Left renal cortex interstitium (tissue), 4 donors: ENCODE measurements at regions not wholly inside any gene's neighbourhood (a gene's known extent, or its start where the extent isn't known, plus 50 kb on each side); places are given as distances from the start of the nearest gene placed in this dataset.
"Not testable (repeated sequence)": the region's sequence is repeated elsewhere in the genome, so short reads cannot be mapped to it uniquely, and the experiment has no call there.

Source experiments
- DNase-seq, 4 donors: peaks; one replicate each; pipeline ENCODE4 v3.0.0-alpha.2; 2013; ENCODE audit warnings: low read depth in 4 of 4, low spot score in 2 of 4, missing footprints in 1 of 4

DNA sequence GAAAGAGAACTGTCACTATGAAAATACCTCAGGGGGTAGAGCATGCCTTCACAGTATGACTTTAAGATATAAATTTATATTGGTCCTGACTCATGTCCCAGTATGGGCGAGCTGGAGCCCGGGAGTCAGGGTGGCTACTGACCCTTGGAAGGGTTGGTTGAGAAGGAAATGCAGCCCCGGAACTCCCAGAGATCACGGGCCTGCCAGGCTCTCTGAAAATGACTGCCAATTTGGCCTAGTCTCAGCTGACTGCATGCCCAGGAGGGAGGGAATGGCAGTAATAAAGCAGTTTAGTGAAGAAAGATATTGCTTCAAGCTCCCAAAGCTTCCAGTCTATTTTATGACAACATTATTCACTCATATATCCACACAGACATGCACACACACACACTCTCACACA is 299.0 kb downstream of the NR2F2 start:
- no peak for DNase-seq

DNA sequence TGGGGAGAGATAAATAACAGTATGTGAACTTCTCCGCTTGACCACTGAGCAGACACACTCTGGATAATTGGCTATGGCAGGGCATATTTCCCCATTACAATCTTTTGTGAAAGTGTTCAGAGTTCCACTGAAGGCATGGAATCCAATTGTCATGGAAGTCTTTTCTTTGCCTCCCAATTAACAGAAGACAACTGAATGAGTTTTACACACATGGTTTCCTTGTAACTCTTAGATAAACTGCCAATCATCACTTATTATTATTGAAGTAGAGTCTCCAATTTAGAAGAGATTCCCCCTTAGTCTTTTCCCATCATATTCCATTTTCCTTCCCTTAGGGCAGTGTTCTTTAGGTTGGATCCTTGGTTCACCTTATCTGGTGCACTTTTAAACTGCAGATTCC is 308.3 kb downstream of the NR2F2 start:
- no peak for DNase-seq

DNA sequence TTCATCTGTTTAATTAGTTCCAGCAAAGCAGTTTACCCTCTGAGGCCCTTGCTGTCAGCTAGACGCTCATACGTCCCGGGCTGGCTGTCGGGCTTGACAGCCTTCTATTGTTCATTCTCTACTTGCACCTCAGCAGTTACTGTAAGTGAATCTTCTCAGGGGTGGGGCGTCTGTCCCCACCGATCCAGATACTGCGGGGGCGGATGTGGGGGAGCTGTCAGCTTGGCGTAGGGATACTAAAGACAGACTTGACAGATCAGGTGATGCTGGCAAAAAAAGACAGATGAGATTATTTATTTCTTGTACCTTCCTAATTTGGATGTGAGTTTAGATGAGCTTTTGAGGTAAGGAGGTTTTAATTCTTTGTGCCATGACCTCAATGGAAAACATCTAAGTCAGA is 315.3 kb downstream of the NR2F2 start:
- no peak for DNase-seq

DNA sequence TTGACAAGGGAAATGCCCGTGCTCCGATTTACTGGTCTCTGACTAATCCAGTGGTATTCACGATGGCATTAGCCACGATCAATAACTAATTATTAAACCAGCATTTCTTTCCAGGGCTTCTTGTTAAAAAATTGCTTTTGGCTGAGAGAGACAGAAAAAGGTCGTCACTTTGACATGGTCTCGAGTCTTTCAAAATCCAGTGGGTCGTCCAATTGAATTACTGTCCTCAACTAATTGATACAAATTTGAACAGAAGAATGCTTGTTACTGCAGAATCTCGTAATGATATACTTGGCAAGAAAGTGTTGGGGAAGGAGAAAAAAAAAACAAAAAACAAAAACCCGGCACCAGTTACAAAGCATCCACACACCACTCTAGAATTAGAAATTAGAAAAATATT is 318.4 kb downstream of the NR2F2 start:
- DNase-seq, result no peak

DNA sequence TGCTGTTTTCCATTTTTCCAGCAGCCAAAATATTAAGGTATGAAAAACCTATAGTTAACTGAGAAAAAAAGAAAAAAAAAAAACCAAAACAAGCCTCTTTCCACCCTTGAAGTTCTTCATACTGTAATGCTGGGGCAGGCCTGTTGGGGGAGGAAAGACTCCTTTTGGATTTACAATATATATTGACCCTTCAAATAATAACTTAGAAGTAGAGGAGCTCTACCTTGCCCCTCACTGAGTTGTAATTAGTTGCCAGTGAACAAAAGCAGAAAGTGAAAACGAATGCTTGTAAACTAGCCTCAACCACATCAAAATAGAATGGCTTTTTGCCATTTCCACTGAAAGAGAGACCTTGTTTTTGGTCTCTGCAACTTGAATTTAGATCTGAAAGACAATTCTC is 326.6 kb downstream of the NR2F2 start:
- no peak for DNase-seq

DNA sequence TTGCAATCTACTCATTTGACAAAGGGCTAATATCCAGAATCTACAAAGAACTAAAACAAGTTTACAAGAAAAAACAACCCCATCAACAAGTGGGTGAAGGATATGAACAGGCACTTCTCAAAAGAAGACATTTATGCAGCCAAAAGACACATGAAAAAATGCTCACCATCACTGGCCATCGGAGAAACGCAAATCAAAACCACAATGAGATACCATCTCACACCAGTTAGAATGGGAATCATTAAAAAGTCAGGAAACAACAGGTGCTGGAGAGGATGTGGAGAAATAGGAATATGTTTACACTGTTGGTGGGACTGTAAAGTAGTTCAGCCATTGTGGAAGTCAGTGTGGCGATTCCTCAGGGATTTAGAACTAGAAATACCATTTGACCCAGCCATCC is 336.5 kb downstream of the NR2F2 start:
- not testable (repeated sequence) for DNase-seq

DNA sequence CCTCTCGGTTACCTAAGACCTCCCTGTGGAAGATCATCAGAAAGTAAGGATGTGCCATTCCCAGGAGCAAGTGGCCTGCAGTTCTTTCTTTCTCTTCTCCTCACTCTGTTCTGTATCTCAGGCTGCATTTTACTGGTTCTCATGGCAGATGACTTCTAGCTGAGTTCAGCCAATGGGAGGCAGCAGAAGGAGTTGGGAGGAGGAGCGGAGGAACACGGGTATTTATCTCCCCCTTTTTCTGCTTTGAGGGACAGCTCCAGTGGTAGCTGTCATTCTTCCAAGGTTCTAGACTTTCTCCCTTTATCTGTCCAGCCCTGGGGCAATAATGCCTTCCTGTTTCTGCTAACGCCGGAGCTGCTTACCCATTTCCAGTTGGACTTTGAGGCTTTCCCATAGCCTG is 339.9 kb downstream of the NR2F2 start:
- no peak for DNase-seq

DNA sequence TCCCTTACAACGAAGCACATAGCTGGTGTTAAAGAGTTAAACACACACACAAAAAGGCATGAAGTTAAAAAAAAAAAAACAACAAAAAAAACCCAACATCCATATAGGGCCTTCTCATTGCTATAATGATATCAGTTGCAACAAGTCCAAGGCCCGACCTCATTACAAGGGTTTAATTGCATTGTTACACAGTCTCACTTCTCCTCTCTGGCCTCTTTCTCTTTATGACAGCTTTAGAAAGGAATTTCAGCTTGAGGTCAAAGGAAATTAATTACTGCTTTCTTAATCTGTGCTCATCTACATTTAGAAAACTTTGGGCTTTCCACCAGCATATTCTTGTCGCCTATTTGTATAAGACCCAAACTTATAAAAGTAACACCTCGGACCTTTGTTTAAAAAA is 342.1 kb downstream of the NR2F2 start:
- DNase-seq, result no peak

DNA sequence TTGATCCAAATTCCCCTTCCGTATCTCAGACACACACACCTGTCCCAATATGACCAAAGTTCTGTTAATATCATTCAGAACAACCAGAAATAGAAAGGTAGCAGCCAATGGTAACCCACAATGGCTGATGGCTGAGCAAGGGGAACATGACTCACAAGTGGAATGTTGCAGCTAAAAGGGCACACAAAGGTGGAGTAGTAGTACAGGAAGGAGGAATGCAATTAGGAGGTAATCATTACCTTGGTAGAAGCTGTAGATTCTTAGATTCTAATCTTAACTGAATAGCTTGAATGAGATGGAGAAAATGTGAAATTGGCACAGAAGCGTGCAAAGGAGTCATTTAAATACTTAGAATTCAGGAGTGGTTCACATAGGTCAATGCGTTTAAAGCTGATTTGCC is 347.9 kb downstream of the NR2F2 start:
- no peak for DNase-seq

DNA sequence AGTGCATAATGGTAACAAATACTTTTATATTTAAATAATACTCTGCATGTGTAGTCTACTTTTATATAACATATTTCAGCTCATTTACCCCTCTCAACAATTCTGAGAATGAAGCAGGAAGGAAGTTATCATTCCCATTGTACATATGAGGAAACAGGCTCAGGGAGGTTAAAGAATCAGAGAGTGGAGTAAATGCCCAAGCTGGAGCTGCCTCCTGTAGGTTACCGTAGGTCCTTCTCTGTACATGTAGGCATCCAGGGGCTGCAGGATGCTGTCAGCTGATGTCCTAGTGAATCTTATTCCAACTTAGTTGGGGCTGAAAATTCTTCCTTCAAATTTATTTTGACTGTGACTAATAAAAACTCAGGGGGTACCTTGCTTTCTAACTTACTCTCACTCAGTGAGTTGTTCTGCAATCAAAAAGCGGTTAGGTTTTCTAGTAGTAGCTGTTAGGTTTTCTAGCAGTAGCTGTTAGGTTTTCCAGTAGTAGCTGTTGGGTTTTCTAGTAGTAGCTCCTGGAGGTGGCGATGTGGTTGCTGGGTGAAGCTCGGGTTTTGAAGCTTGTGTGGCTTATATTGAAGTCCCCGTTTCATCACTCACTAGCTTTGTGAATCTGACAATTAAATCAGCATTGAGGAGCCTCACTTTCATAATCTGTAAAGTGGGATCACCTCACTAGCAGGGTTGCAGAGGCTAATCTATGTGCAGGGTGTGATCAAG is 357.0 kb downstream of the NR2F2 start:
- no peak for DNase-seq

DNA sequence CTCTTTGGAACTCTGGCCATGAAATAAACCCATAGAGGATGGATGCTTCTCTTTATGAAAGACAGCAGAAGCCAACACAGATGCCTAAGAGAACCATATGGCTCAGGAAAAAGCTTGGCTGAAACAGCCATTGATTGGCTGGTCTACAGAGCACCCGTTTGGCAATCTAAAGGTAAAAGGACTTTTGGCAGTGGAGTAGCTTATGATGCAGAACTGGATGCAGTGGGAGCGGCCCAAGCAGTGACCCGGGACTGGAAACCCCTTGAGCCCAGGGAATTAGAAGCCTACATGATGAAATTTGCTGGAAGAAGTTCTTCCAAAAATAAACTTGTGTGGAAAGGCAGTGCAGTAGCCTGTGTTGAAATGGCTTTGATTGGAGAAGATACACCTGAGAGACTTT is 360.2 kb downstream of the NR2F2 start:
- DNase-seq, result no peak

DNA sequence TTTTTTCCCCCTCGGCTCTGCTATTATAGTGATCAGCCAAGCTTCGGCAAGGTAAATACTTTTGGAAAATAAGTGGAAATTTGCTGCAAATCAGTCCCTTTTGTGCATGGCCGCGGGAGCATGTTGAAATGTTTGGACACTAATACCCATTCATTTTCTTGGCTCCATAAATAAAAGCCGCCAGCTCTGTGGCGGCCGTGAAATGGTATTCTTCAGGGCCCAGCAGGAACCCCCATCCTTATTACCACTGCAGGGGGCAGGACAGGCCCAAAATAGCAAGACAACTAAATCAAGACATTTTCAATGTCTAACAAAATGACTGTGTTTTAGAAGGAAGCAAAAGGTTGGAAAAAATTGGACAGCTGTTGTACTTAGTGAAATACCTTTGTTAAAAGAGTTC is 362.3 kb downstream of the NR2F2 start:
- DNase-seq, result no peak

DNA sequence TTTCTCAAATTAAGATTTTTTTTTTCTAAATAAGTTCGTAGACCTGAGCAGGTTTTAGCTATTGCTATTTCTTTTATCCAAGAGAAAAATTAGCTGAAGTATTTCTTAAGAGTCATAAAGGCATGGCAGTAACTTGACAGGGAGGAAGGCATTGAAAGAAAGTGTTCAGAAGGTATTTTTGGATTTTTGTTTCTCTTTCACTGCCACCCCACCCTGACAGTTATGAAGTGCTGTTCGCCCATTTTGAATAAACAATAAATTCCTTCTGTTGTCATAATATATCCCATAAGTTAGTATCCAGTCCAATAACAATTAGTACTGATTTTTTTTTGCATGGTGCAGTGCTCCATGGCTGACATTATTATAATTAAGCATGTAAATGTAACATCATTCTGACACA is 363.0 kb downstream of the NR2F2 start:
- no peak for DNase-seq

DNA sequence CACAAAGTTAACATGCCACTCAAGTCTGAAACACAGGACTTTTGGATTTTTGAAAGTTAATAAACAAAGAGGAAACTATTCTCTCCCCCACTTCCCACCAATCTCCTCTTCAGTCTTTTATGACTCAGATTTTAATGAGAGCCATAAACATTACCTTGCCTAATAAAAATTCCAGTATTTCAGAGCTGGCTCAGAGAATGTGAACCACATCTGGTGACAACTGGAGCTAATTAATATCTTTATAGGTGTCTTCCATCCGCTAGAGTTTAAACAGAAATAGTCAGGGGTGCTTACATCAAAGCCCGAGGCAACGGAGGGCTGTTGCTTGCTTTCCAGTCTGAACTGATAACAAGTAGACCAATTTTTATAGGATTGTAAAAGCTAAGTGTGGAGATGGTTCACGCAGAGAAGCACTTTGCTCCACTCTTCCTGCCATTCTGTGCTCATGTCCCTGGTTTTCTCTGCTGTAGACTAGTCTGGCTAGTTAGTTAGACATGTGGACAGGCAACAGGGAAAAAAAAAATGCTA is 363.6 kb downstream of the NR2F2 start:
- no peak for DNase-seq

DNA sequence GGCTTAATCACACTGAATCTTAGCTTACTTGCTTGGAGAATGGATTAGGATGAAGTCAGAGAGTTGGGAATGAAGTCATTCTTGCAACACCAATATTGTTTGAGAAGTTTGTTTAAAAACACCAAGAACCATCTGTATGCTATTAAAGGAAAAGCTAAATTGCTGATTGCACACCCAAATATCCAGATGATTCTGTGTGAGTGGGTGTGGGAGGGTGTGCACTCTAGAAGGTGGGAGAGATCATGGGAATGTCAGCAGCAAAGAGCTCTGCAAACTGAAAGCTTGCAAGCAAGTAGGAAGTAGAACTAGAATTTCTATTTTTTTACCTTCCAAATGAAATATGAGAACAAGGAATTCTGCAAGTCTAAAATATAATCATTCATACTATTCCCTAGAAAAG is 364.9 kb downstream of the NR2F2 start:
- DNase-seq, result no peak

DNA sequence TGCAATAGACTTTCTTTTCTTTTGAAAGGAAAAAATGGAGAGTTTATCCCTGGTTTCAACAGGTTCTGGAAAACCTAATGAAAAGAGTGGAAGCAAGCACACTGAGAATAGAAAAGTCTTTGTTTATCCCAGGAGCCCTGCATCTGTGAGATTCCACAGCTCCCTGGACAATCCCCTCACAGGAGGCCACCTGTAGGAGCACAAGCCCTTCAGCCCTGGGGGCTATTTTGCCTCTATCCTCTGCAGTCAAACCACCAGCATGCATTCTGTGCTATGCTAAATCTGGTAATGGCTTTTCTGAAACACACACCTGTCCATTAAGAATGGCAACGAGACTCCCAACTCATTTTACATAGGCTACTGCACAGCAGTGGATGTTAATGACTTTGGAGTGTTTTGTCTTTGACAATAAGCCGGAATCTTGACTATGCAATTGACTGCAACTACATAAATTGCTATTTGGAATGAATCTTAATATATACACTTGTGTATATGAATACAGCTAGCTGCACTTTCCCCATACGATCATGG is 369.4 kb downstream of the NR2F2 start:
- no peak for DNase-seq

DNA sequence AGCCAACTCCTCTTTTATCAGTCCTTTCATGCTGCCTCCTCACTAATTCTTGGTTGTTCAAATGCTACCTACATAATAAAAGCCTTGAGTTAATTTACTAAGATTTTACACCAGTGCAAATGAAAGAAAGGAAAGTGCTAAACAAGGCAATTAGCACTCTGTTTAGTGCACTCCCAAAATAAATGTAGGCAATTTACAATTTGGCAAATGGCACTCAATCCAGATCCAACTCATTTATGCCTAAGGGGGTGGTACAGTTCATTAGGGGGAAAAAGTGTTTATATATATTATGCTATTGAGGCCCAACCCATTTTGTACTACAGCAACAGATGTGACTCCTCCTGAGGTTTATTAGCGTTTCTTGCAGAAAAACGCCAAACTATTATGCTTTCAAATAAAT is 370.1 kb downstream of the NR2F2 start:
- no peak for DNase-seq

DNA sequence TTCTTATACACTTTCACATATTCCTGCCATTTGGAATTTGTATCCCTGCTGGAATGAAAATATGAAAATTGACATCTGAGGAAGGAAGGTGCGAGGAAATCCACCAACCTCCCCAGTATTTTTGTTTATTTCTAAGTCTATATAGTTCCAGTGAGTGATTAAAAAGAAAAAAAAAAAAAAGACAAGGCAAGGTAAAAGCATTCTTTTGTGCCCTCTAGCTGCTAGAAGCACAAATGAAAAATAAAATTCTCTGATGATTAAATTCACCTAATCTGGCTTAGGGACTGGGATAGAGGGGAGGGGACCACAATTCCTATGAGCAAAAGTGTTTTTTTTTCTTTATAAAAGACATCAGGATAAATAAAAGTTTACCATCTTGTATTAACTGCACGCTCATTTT is 370.9 kb downstream of the NR2F2 start:
- DNase-seq, result no peak

DNA sequence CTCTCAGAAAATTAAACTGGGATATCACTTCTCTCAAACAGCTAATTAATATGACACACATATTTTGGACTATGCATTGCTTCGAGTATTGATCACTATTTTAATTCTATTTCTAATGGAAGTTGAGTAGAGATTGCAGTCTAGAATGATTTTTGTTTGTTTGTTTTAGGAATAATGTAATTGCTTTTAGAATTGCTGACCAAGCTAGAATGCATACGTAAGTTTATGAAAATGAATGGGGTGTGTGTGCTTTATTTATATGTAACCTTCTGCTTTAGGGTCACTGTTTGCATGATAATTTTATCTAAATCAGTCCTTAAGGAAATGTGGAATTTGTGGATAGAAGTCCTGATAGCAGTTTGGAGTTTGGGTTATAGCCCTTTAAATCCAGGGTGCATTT is 371.4 kb downstream of the NR2F2 start:
- no peak for DNase-seq

DNA sequence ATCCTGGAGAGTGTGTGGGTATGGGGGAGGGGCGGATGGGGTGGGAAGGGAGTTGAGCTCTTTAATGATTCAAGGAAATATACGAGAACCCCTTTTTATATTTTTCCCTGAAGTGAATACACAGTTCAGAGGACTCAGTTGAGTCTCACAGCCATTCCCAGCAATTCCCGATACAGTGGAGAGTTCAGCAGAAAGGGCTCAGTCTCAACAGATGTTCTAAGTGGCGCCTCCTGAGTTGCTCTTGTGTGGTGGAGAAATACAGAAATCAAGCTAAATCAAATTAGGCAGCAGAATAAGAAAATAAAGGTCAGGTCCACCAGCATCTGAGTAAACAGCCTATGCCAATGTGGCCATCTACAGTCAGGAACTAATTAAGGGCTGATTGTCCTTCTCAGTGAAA is 372.1 kb downstream of the NR2F2 start:
- no peak for DNase-seq

DNA sequence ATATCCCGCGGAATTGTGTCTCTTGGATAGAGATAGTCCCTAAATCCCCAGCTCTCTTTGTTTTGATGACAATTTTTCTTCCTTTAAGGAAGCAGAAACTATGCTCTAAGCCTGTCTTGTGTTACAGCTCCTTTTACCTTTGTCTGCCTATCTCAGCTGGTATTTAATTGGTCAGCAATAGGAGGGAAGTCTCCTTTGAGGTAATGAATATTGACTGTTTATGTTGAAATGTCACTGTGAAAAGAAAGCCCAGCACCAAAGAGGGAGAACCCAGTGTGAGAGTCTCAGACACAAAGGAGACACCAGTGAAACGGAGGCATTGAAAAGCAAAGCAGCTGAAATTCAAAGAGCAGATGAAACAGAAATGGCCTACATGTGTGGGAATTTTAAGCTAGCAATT is 372.6 kb downstream of the NR2F2 start:
- no peak for DNase-seq

DNA sequence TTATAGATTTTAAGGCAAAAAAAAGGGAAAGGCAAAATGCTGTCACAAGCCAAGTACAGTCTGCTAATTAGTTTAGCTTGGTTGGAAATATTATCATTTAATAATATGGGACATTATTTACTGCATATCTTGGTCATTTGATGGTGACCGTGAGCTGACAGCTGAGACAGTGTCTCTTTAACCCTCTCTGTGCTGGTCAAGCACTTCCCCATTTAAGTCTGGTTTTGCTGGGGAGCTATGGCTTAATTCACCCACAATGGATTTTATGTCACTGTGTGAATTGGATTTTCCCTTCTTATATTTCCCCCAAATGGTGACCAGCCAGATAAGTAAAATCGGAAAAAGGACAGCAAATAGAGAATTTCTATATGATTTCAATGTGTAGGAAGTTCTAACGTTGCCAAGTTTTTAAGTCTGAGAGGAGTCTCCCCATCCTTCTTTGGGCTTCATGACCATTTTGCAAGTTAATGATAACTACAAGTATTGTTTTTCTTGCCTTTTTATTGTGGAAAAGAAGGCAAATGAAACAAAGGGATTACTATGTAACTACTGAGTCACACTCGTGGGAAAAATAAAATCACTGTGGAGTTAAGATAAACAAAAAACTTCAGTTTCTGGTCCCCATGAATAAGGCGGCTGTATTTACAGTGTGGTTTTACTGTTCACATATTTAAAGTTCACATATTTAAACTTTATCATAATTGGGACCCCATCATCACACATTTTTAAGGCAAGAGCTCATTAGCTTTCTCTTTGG is 373.5 kb downstream of the NR2F2 start:
- no peak for DNase-seq
